ENCODE measurements at regions not wholly inside any gene's neighbourhood (a gene's known extent, or its start where the extent isn't known, plus 50 kb on each side); places are given as distances from the start of the nearest gene placed in this dataset.

DNA sequence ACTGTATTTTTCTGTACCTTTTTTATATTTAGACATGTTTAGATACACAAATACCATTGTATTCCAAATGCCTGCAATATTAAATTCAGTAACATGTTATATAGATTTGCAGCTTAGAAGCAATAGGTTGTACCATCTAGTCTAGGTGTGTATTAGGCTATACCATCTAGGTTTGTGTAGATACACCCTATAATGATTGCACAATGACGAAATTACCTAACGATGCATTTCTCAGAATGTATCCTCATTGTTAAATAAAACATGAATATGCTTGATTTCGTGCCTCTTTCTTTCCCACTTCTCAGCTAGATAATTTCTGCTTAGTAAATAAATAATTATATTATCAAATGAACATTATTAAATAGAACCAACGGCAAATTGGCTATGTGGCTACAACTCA lies 653.0 kb downstream of the EPM2A start:
- no peaks in the 10 kb centered on the region for H3K36me3 Mint-ChIP-seq (ENCODE audit: unreplicated experiment)
- no peaks in the 10 kb centered on the region for H3K27me3 Mint-ChIP-seq (ENCODE audit: unreplicated experiment)
- no peak for DNase-seq
- no peak overlapping the region for H3K4me3 Mint-ChIP-seq (ENCODE audit: unreplicated experiment)
- H3K9me3 Mint-ChIP-seq (ENCODE audit: unreplicated experiment), result no peaks in the 10 kb centered on the region
- no peak overlapping the region for H3K27ac Mint-ChIP-seq (ENCODE audit: unreplicated experiment)
- peaks cover 5% of the 10 kb centered on the region for H3K4me1 Mint-ChIP-seq (ENCODE audit: low read depth, unreplicated experiment)
- TF ChIP-seq, protein P1, sequence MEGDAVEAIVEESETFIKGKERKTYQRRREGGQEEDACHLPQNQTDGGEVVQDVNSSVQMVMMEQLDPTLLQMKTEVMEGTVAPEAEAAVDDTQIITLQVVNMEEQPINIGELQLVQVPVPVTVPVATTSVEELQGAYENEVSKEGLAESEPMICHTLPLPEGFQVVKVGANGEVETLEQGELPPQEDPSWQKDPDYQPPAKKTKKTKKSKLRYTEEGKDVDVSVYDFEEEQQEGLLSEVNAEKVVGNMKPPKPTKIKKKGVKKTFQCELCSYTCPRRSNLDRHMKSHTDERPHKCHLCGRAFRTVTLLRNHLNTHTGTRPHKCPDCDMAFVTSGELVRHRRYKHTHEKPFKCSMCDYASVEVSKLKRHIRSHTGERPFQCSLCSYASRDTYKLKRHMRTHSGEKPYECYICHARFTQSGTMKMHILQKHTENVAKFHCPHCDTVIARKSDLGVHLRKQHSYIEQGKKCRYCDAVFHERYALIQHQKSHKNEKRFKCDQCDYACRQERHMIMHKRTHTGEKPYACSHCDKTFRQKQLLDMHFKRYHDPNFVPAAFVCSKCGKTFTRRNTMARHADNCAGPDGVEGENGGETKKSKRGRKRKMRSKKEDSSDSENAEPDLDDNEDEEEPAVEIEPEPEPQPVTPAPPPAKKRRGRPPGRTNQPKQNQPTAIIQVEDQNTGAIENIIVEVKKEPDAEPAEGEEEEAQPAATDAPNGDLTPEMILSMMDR (IDR thresholded peaks at IDR 0.05; ENCODE audit: partially characterized antibody, unreplicated experiment), result no peak

DNA sequence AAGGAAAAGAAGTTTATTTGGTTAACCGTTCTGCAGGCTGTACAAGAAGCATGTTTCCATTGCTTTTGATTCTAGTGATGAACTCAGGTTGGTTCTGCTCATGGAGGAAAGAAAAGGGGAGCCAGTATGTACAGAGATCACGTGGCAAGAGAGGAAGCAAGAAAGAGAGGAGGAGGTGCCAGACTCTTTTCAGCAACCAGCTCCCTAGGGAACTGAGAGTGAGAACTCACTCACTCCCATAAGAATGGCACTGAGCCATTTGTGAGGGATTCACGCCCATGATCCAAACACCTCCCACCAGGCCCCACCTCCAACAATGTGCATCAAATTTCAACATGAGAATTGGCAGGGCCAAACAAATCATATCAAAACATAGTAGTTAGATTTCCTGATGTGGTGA lies 649.1 kb downstream of the EPM2A start:
- Mint-ChIP-seq H3K27ac (ENCODE audit: unreplicated experiment) (no peak overlapping the region), H3K4me3 (ENCODE audit: unreplicated experiment) (no peak overlapping the region), H3K9me3 (ENCODE audit: unreplicated experiment) (no peaks in the 10 kb centered on the region), H3K4me1 (ENCODE audit: low read depth, unreplicated experiment) (peaks cover 10% of the 10 kb centered on the region), H3K27me3 (ENCODE audit: unreplicated experiment) (no peaks in the 10 kb centered on the region), H3K36me3 (ENCODE audit: unreplicated experiment) (no peaks in the 10 kb centered on the region)
- TF ChIP-seq, protein P1 (IDR thresholded peaks at IDR 0.05; ENCODE audit: partially characterized antibody, unreplicated experiment), result no peak
- no peak for DNase-seq

DNA sequence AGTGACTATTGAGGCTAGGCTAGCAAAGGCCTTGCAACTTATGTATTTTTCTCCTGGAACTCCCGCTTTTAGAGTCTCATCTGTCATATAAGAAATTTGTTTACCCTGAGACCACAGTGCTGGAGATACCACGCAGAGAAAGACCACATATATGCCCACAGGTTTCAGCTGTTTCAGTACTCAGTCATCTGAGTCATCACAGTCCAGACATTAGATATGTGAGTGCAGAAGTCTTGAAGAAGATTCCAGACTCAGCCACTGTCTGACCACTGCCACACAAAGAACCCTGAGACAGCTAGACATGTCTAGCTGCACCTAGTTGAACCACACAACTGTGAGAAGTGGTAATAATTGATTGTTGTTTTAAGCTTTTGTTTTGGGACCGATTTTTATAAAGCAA lies 648.3 kb downstream of the EPM2A start:
- Mint-ChIP-seq H3K4me1 (ENCODE audit: low read depth, unreplicated experiment) (peaks cover 10% of the 10 kb centered on the region), H3K4me3 (ENCODE audit: unreplicated experiment) (no peak overlapping the region), H3K9me3 (ENCODE audit: unreplicated experiment) (no peaks in the 10 kb centered on the region), H3K27ac (ENCODE audit: unreplicated experiment) (no peak overlapping the region), H3K27me3 (ENCODE audit: unreplicated experiment) (no peaks in the 10 kb centered on the region), H3K36me3 (ENCODE audit: unreplicated experiment) (no peaks in the 10 kb centered on the region)
- TF ChIP-seq, protein P1 (IDR thresholded peaks at IDR 0.05; ENCODE audit: partially characterized antibody, unreplicated experiment), result no peak
- no peak for DNase-seq

DNA sequence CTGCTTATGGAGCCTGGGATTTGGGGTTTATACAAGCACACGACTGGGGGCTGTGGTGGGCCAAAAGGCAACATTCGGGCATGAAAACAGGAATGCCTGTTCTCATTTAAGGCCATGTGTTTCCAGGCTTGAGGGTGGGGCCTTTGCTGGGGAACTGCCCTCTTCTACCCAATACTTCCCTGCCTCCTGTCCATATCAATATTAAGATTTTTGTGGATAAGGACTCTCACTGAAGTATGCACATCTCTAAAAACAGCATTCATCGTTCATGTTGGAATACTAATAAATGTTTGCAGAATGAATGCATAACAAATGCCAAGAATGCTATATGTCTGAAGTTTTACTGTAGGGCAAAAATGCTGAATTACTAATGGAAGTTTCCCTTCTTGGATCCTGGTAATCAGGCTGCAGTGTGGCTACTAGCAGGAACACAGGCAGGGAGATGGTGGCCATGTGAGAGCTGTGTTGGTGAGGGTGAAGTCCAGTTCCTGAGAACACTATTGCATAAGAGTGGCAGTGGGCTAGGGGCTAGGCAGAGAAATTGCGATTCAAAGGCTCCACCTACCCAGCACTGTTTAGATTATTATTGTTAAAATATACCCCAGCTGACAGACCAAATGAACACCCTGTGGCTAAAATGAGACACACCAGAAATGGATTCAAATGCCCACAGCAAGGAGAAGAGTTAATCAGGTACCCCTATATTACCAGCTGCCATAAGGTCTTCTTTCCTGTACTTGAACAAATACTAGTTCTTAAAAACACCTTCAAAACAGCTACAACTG lies 644.3 kb downstream of the EPM2A start:
- DNase-seq, result no peak
- no peaks in the 10 kb centered on the region for H3K36me3 Mint-ChIP-seq (ENCODE audit: unreplicated experiment)
- H3K9me3 Mint-ChIP-seq (ENCODE audit: unreplicated experiment), result no peaks in the 10 kb centered on the region
- no peak overlapping the region for H3K4me3 Mint-ChIP-seq (ENCODE audit: unreplicated experiment)
- TF ChIP-seq, protein P1 (IDR thresholded peaks at IDR 0.05; ENCODE audit: partially characterized antibody, unreplicated experiment), result no peak
- H3K4me1 Mint-ChIP-seq (ENCODE audit: low read depth, unreplicated experiment), result peaks cover 10% of the 10 kb centered on the region
- no peak overlapping the region for H3K27ac Mint-ChIP-seq (ENCODE audit: unreplicated experiment)
- H3K27me3 Mint-ChIP-seq (ENCODE audit: unreplicated experiment), result no peaks in the 10 kb centered on the region

DNA sequence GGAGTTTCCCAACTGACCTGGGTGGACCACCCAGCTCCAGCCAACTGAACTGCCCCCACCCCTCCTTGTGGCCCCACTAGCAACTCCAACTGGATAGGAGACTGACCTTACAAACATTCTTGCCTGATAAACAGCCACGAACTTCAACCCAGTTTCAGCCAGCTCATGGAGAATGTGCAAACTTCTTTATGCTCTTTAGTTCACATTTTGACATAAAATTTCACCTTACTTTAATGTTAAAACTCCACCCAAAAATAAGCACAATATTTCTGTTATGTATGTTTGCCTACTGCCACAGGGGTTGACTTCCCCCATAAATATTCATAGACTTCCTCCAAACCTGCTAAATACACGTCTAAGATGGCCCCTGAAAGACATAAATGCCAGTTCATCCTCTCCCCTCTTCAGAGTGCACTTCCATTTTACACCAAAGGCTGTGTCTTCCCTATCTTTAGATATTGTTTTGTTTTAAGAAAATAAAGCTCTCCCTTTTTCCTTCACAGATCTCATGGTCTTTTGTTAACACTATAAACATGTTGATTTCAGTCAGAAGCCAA lies 643.7 kb downstream of the EPM2A start:
- H3K4me3 Mint-ChIP-seq (ENCODE audit: unreplicated experiment), result no peak overlapping the region
- no peak overlapping the region for H3K27ac Mint-ChIP-seq (ENCODE audit: unreplicated experiment)
- peaks cover 5% of the 10 kb centered on the region for H3K4me1 Mint-ChIP-seq (ENCODE audit: low read depth, unreplicated experiment)
- H3K9me3 Mint-ChIP-seq (ENCODE audit: unreplicated experiment), result no peaks in the 10 kb centered on the region
- H3K27me3 Mint-ChIP-seq (ENCODE audit: unreplicated experiment), result no peaks in the 10 kb centered on the region
- no peaks in the 10 kb centered on the region for H3K36me3 Mint-ChIP-seq (ENCODE audit: unreplicated experiment)
- DNase-seq, result no peak
- TF ChIP-seq, protein P1 (IDR thresholded peaks at IDR 0.05; ENCODE audit: partially characterized antibody, unreplicated experiment), result no peak
